HepG2 (cell line): ENCODE measurements at regions not wholly inside any gene's neighbourhood (a gene's known extent, or its start where the extent isn't known, plus 50 kb on each side); places are given as distances from the start of the nearest gene placed in this dataset.

ENCODE experiments used
- ATAC-seq: fragments of 200-7000 bp; cut with Tn5 transposase; 3 replicates; pipeline ENCODE4 v1.9.1; 2020; ENCODE audit warnings: mild to moderate bottlenecking, moderate library complexity
- BruUV-seq: library from RNA; stranded (reverse); fragments of 400-500 nt; replicated peaks from 2 replicates; lab custom pipeline; 2021; lab: Mats Ljungman, UMichigan
- CTCF ChIA-PET: fragments of 300-600 bp; formaldehyde crosslinking; extraction: SDS; loops from one replicate; lab custom pipeline; 2021; ENCODE audit warnings: low total read pairs, inconsistent platforms, low intra/inter-chr PET ratio; lab: Yijun Ruan, JAX
- POLR2A ChIA-PET: fragments of 350-600 bp; sonication (Branson Sonifier 250); formaldehyde crosslinking; loops from one replicate; lab custom pipeline; 2020; ENCODE audit warnings: antibody characterized with exemption, inconsistent platforms; lab: Yijun Ruan, JAX
- DNase-seq: peaks from one replicate; pipeline ENCODE4 v3.0.0-alpha.2; 2015; ENCODE audit warnings: low spot score
- FAIRE-seq: peaks from 3 replicates; lab custom pipeline; 2011; peaks lifted over from hg19 to GRCh38; lab: Jason Lieb, UNC
- H2AFZ ChIP-seq: one replicate; pipeline ENCODE4 v1.6.1; 2011; ENCODE audit warnings: low read length, inconsistent platforms
- H3K27ac ChIP-seq: fragments of 300-600 bp; 3 replicates; pipeline ENCODE4 v1.8.0; 2011; ENCODE audit warnings: mixed run types, mild to moderate bottlenecking, mixed read lengths, low read length, inconsistent platforms; ENCODE audit not compliant: insufficient read depth; ENCODE audit errors: extremely low read length
- H3K27me3 ChIP-seq, 2 experiments: fragments of 200-600 bp in 1 of 2; 2 replicates in 1 of 2; 3 replicates in 1 of 2; pipeline versions ENCODE4 v1.6.0 to v1.8.0; 2011; ENCODE audit warnings: low read length in 2 of 2, mild to moderate bottlenecking in 2 of 2, moderate library complexity in 2 of 2, inconsistent platforms in 1 of 2; ENCODE audit not compliant: insufficient read depth in 2 of 2, control insufficient read depth in 1 of 2
- H3K36me3 ChIP-seq, 2 experiments: fragments of 200-600 bp in 1 of 2; replicated peaks in 1 of 2; 2 replicates in 1 of 2; 3 replicates in 1 of 2; pipeline versions ENCODE4 v1.5.1 to v1.8.0; 2011; ENCODE audit warnings: low read length in 2 of 2, inconsistent platforms in 1 of 2; ENCODE audit not compliant: insufficient read depth in 2 of 2, control insufficient read depth in 1 of 2
- H3K4me1 ChIP-seq: 2 replicates; pipeline ENCODE4 v1.5.1; 2012; ENCODE audit warnings: low read length, inconsistent platforms; ENCODE audit not compliant: insufficient read depth
- H3K4me2 ChIP-seq: 2 replicates; pipeline ENCODE4 v1.6.0; 2011; ENCODE audit warnings: low read depth, low read length, inconsistent platforms
- H3K4me3 ChIP-seq, 3 experiments: fragments of 200-600 bp in 1 of 3; sonication (generic), shearing (Covaris generic) in 1 of 3; replicated peaks in 1 of 3; 2 replicates each; pipeline ENCODE4 v1.5.1; 2011 to 2016; ENCODE audit warnings: low read length in 3 of 3, inconsistent platforms in 2 of 3, low read depth in 2 of 3, mild to moderate bottlenecking in 2 of 3, control low read depth in 1 of 3, mixed read lengths in 1 of 3; ENCODE audit not compliant: insufficient read depth in 1 of 3
- H3K79me2 ChIP-seq: one replicate; pipeline ENCODE4 v1.6.1; 2011; ENCODE audit warnings: low read length, inconsistent platforms; ENCODE audit not compliant: insufficient read depth
- H3K9ac ChIP-seq: 2 replicates; pipeline ENCODE4 v1.6.0; 2011; ENCODE audit warnings: mild to moderate bottlenecking, low read depth, low read length, inconsistent platforms; ENCODE audit not compliant: insufficient read depth
- H3K9me3 ChIP-seq: 2 replicates; pipeline ENCODE4 v1.5.1; 2012; ENCODE audit warnings: mild to moderate bottlenecking, low read length
- H4K20me1 ChIP-seq: 2 replicates; pipeline ENCODE4 v1.6.0; 2011; ENCODE audit warnings: inconsistent platforms, mild to moderate bottlenecking, low read length, moderate library complexity; ENCODE audit not compliant: insufficient read depth
- CCDC6 ChIP-seq: sonication (generic); formaldehyde crosslinking; IDR thresholded peaks from 2 replicates; pipeline ENCODE4 v1.8.1; 2022; ENCODE audit warnings: mild to moderate bottlenecking, missing genetic modification reagents, moderate library complexity
- GTF3A ChIP-seq: sonication (generic); formaldehyde crosslinking; conservative IDR thresholded peaks from 2 replicates; pipeline ENCODE4 v1.4.0; 2020; ENCODE audit warnings: mild to moderate bottlenecking, missing genetic modification reagents
- IRX3 ChIP-seq: sonication (generic); formaldehyde crosslinking; IDR thresholded peaks from 2 replicates; pipeline ENCODE4 v1.8.1; 2023; ENCODE audit warnings: mild to moderate bottlenecking, low read depth, missing genetic modification reagents, borderline replicate concordance
- NFKBIZ ChIP-seq: IDR thresholded peaks from 2 replicates; pipeline ENCODE4 v1.6.1; 2018; ENCODE audit warnings: missing genetic modification reagents, missing compliant biosample characterization
- NKX3-1 ChIP-seq: sonication (generic); formaldehyde crosslinking; IDR thresholded peaks from 2 replicates; pipeline ENCODE4 v1.5.0; 2020; ENCODE audit warnings: missing genetic modification reagents
- ZNF30 ChIP-seq: sonication (generic); formaldehyde crosslinking; IDR thresholded peaks from 2 replicates; pipeline ENCODE4 v1.5.0; 2020; ENCODE audit warnings: mild to moderate bottlenecking, missing genetic modification reagents
- ZNF317 ChIP-seq: sonication (generic); formaldehyde crosslinking; IDR thresholded peaks from 2 replicates; pipeline ENCODE4 v1.5.0; 2020; ENCODE audit warnings: mild to moderate bottlenecking, missing genetic modification reagents
- ZNF512B ChIP-seq: sonication (generic); formaldehyde crosslinking; IDR thresholded peaks from 2 replicates; pipeline ENCODE4 v1.5.1; 2020; ENCODE audit warnings: missing genetic modification reagents, mild to moderate bottlenecking, borderline replicate concordance
- ZNF678 ChIP-seq: sonication (generic); formaldehyde crosslinking; IDR thresholded peaks from 2 replicates; pipeline ENCODE4 v1.4.0; 2020; ENCODE audit warnings: mild to moderate bottlenecking, missing genetic modification reagents
- ZNF83 ChIP-seq: sonication (generic); formaldehyde crosslinking; IDR thresholded peaks from 2 replicates; pipeline ENCODE4 v1.4.0; 2020; ENCODE audit warnings: missing genetic modification reagents, mild to moderate bottlenecking, borderline replicate concordance
- ZNF841 ChIP-seq: sonication (generic); formaldehyde crosslinking; IDR thresholded peaks from 2 replicates; pipeline ENCODE4 v1.8.1; 2023; ENCODE audit warnings: missing genetic modification reagents, borderline replicate concordance
- WGBS: methylation state at CpG from one replicate; pipeline ENCODE4 v1.1.6; 2017; ENCODE audit warnings: low lambda C conversion rate; 5-methylcytosine and 5-hydroxymethylcytosine counted together
- in situ Hi-C: cut with HindIII; loops from 2 replicates; pipeline ENCODE4 v1.10.0; 2017; ENCODE audit warnings: low pct_unique_long_range_greater_than_20kb; ENCODE audit not compliant: extremely low pct_ligation_motif_present
- intact Hi-C: fragments of 100-400 bp; cut with micrococcal nuclease; formaldehyde crosslinking; loops from one replicate; pipeline ENCODE4 v1.10.0; 2022; ENCODE audit not compliant: unreplicated experiment

- H3K36me3 ChIP-seq = no peaks in the 10 kb centered on the region
- ATAC-seq = peak; percentile 27; the same call in 1 of the 3 replicates
- no peak overlapping the region for H2AFZ ChIP-seq
- no peak overlapping the region for H3K27ac ChIP-seq
- DNase-seq = no peak
- H3K4me2 ChIP-seq = no peak overlapping the region
- TF ChIP-seq IRX3 (CRISPR knock-in tag) (no peak), ZNF678 (CRISPR knock-in tag) (no peak), ZNF30 (no peak), ZNF512B (no peak), NFKBIZ (CRISPR knock-in tag) (no peak)
- H4K20me1 ChIP-seq = no peaks in the 10 kb centered on the region
- peaks cover 0 to 21% of the 10 kb centered on the region in 2 experiments; a peak in 2 of 5 replicates for H3K27me3 ChIP-seq
- CTCF ChIA-PET = no interaction called here
- peaks cover 10% of the 10 kb centered on the region; the same call in 1 of the 2 replicates for H3K9me3 ChIP-seq
- POLR2A ChIA-PET = interaction anchor here (0.6 to 1.0 kb wide), 3 partner anchors 88 to 309 kb away, joined by 3 read pairs; partner anchors contain the start of gene RPL31
- H3K79me2 ChIP-seq = no peaks in the 10 kb centered on the region
- intact Hi-C loops = no loop called here
- H3K9ac ChIP-seq = no peak overlapping the region
- no peak overlapping the region for H3K4me3 ChIP-seq
- FAIRE-seq = no peak
- in situ Hi-C loops = no loop called here
- no TSS peak for BruUV-seq
- H3K4me1 ChIP-seq = peaks cover 13% of the 10 kb centered on the region
These were observed 127.0 kb upstream of the NPAS2 start for GRCh38 chr2:100692906-100693305.

- no peak for DNase-seq
- no peak for FAIRE-seq
- Histone ChIP-seq H3K27ac (no peak overlapping the region), H3K4me3 (no peak overlapping the region), H3K4me1 (no peaks in the 10 kb centered on the region), H3K4me2 (no peak overlapping the region), H3K79me2 (no peaks in the 10 kb centered on the region), H2AFZ (no peak overlapping the region), H3K27me3 (peaks cover 0 to 52% of the 10 kb centered on the region in 2 experiments; a peak in 4 of 5 replicates), H3K9me3 (peaks cover 10% of the 10 kb centered on the region; the same call in 1 of the 2 replicates), H3K36me3 (no peaks in the 10 kb centered on the region), H4K20me1 (no peaks in the 10 kb centered on the region), H3K9ac (no peak overlapping the region)
- TF ChIP-seq GTF3A (CRISPR knock-in tag) (no peak), ZNF841 (CRISPR knock-in tag) (no peak), CCDC6 (no peak), ZNF83 (no peak), NKX3-1 (CRISPR knock-in tag) (no peak), ZNF317 (no peak)
- WGBS = 16% methylated on average over 5 of the region's 5 CpGs
- ChIA-PET POLR2A (no interaction called here), CTCF (no interaction called here)
- intact Hi-C loops (no loop called here), in situ Hi-C loops (no loop called here)
- no peak for ATAC-seq
- no TSS peak for BruUV-seq
These were observed 120.8 kb upstream of the NPAS2 start for GRCh38 chr2:100699131-100699530.
